Thymus (tissue), 11 donors: ENCODE measurements at regions not wholly inside any gene's neighbourhood (a gene's known extent, or its start where the extent isn't known, plus 50 kb on each side); places are given as distances from the start of the nearest gene placed in this dataset.
"Not testable (repeated sequence)": the region's sequence is repeated elsewhere in the genome, so short reads cannot be mapped to it uniquely, and the experiment has no call there.

Source experiments
- DNase-seq, 9 donors: peaks; one replicate each; pipeline ENCODE4 v3.0.0-alpha.2; 2013; ENCODE audit warnings: low spot score in 9 of 9, low read depth in 6 of 9, missing footprints in 1 of 9
- H3K27ac ChIP-seq, 2 donors: one replicate each; pipeline ENCODE4 v1.5.1; 2013; ENCODE audit warnings: control low read depth in 1 of 2, low read depth in 1 of 2, low read length in 1 of 2, mild to moderate bottlenecking in 1 of 2, moderate library complexity in 1 of 2
- H3K27me3 ChIP-seq, 2 donors: one replicate each; pipeline ENCODE4 v1.5.1; 2013; ENCODE audit warnings: low read length in 1 of 2; ENCODE audit not compliant: control insufficient read depth in 2 of 2, insufficient read depth in 1 of 2
- H3K36me3 ChIP-seq, 2 donors: one replicate each; pipeline ENCODE4 v1.5.1; 2013; ENCODE audit warnings: low read length in 1 of 2, mild to moderate bottlenecking in 1 of 2, moderate library complexity in 1 of 2; ENCODE audit not compliant: control insufficient read depth in 2 of 2, insufficient read depth in 2 of 2
- H3K4me1 ChIP-seq, 2 donors: one replicate each; pipeline ENCODE4 v1.5.1; 2013; ENCODE audit warnings: low read length in 2 of 2; ENCODE audit not compliant: control insufficient read depth in 2 of 2, insufficient read depth in 2 of 2
- H3K4me3 ChIP-seq, 2 donors: one replicate each; pipeline ENCODE4 v1.5.1; 2013; ENCODE audit warnings: low read length in 2 of 2, control low read depth in 1 of 2, mild to moderate bottlenecking in 1 of 2
- H3K9me3 ChIP-seq, 2 donors: one replicate each; pipeline ENCODE4 v1.5.1; 2013; ENCODE audit warnings: low read length in 1 of 2, mild to moderate bottlenecking in 1 of 2; ENCODE audit not compliant: control insufficient read depth in 2 of 2, insufficient read depth in 1 of 2
- WGBS: extraction: QIAGEN DNeasy Blood & Tissue Kit; methylation state at CpG from one replicate; pipeline ENCODE4 v1.1.7; 2013; 5-methylcytosine and 5-hydroxymethylcytosine counted together
- donor health status: healthy.

- Histone ChIP-seq H3K9me3 (no peaks in the 10 kb centered on the region), H3K4me1 (peaks cover 12 to 20% of the 10 kb centered on the region in 2 donors), H3K27me3 (no peaks in the 10 kb centered on the region), H3K36me3 (no peaks in the 10 kb centered on the region), H3K4me3 (no peak overlapping the region), H3K27ac (no peak overlapping the region)
- no peak for DNase-seq
- 46% methylated on average over 4 of the region's 4 CpGs for WGBS
These were observed 79.9 kb upstream of the SPTLC3 start for GRCh38 chr20:12928755-12929401.

- 84% methylated on average over 5 of the region's 5 CpGs for WGBS
- Histone ChIP-seq H3K36me3 (no peaks in the 10 kb centered on the region), H3K4me1 (peaks cover 9 to 12% of the 10 kb centered on the region in 2 donors), H3K27ac (no peak overlapping the region), H3K27me3 (no peaks in the 10 kb centered on the region), H3K9me3 (no peaks in the 10 kb centered on the region), H3K4me3 (no peak overlapping the region)
- DNase-seq: peak in 4 of 9 donors; percentile 18 to 65 (median 31)
These were observed 72.8 kb upstream of the SPTLC3 start for GRCh38 chr20:12936020-12936419.

GRCh38 chr20:12936524-12936923 lies 72.2 kb upstream of the SPTLC3 start:
- WGBS: 88% methylated on average over 6 of the region's 6 CpGs
- Histone ChIP-seq H3K9me3 (no peaks in the 10 kb centered on the region), H3K4me3 (no peak overlapping the region), H3K27ac (no peak overlapping the region), H3K36me3 (no peaks in the 10 kb centered on the region), H3K4me1 (peaks cover 9 to 12% of the 10 kb centered on the region in 2 donors), H3K27me3 (no peaks in the 10 kb centered on the region)
- no peak for DNase-seq

GRCh38 chr20:12941025-12941424 lies 67.7 kb upstream of the SPTLC3 start:
- WGBS: 100% methylated on average over 1 of the region's 1 CpG
- H3K27ac ChIP-seq: no peak overlapping the region
- no peaks in the 10 kb centered on the region for H3K36me3 ChIP-seq
- peaks cover 6 to 8% of the 10 kb centered on the region in 2 donors for H3K4me1 ChIP-seq
- no peak overlapping the region for H3K4me3 ChIP-seq
- DNase-seq: no peak
- no peaks in the 10 kb centered on the region for H3K9me3 ChIP-seq
- H3K27me3 ChIP-seq: no peaks in the 10 kb centered on the region

- Histone ChIP-seq H3K9me3 (no peaks in the 10 kb centered on the region), H3K36me3 (no peaks in the 10 kb centered on the region), H3K4me1 (no peaks in the 10 kb centered on the region), H3K27me3 (no peaks in the 10 kb centered on the region), H3K4me3 (no peak overlapping the region), H3K27ac (no peak overlapping the region)
- 71% methylated on average over 2 of the region's 2 CpGs for WGBS
- DNase-seq: no peak
These were observed 66.6 kb upstream of the SPTLC3 start for GRCh38 chr20:12942123-12942522.

- no peaks in the 10 kb centered on the region for H3K36me3 ChIP-seq
- no peaks in the 10 kb centered on the region for H3K27me3 ChIP-seq
- no peaks in the 10 kb centered on the region for H3K9me3 ChIP-seq
- peaks cover 0 to 2% of the 10 kb centered on the region in 2 donors for H3K4me1 ChIP-seq
- no peak overlapping the region for H3K4me3 ChIP-seq
- H3K27ac ChIP-seq: no peak overlapping the region
- DNase-seq: no peak
These were observed 62.0 kb upstream of the SPTLC3 start for GRCh38 chr20:12946789-12947188.

GRCh38 chr20:12947691-12948090 lies 61.1 kb upstream of the SPTLC3 start:
- WGBS: 95% methylated on average over 3 of the region's 3 CpGs
- H3K9me3 ChIP-seq: no peaks in the 10 kb centered on the region
- peaks cover 0 to 2% of the 10 kb centered on the region in 2 donors for H3K4me1 ChIP-seq
- no peak for DNase-seq
- H3K36me3 ChIP-seq: no peaks in the 10 kb centered on the region
- H3K27ac ChIP-seq: no peak overlapping the region
- no peak overlapping the region for H3K4me3 ChIP-seq
- H3K27me3 ChIP-seq: no peaks in the 10 kb centered on the region

GRCh38 chr20:12949429-12949980 lies 59.3 kb upstream of the SPTLC3 start:
- Histone ChIP-seq H3K9me3 (no peaks in the 10 kb centered on the region), H3K4me1 (peaks cover 0 to 2% of the 10 kb centered on the region in 2 donors), H3K27ac (no peak overlapping the region), H3K36me3 (no peaks in the 10 kb centered on the region), H3K27me3 (no peaks in the 10 kb centered on the region), H3K4me3 (no peak overlapping the region)
- no peak for DNase-seq
- 90% methylated on average over 4 of the region's 4 CpGs for WGBS

- not testable (repeated sequence) for H3K4me1 ChIP-seq, DNase-seq, H3K36me3 ChIP-seq, H3K27me3 ChIP-seq, H3K4me3 ChIP-seq, H3K9me3 ChIP-seq, H3K27ac ChIP-seq
These were observed 54.5 kb upstream of the SPTLC3 start for GRCh38 chr20:12954254-12954653.
